Glomerular visceral epithelial cell (primary cell): ENCODE measurements at regions not wholly inside any gene's neighbourhood (a gene's known extent, or its start where the extent isn't known, plus 50 kb on each side); places are given as distances from the start of the nearest gene placed in this dataset.
A peak's percentile ranks its signal among the peaks of the same experiment; 100 is the strongest.
"Not testable (repeated sequence)": the region's sequence is repeated elsewhere in the genome, so short reads cannot be mapped to it uniquely, and the experiment has no call there.

Experiments used
- DNase-seq: peaks from one replicate; pipeline ENCODE4 v3.0.0-alpha.2; 2016; ENCODE audit errors: extremely low spot score

GRCh38 chr9:94033383-94033782, 50.9 kb upstream of the PTPDC1 start:
- no peak for DNase-seq

- DNase-seq: no peak
These were observed 52.3 kb upstream of the PTPDC1 start for GRCh38 chr9:94031946-94032345.

GRCh38 chr9:94031380-94031779, 52.9 kb upstream of the PTPDC1 start:
- no peak for DNase-seq

GRCh38 chr9:94030318-94031179, 53.7 kb upstream of the PTPDC1 start:
- peak; percentile 86 for DNase-seq

GRCh38 chr9:94029932-94030317, 54.3 kb upstream of the PTPDC1 start:
- DNase-seq: no peak

GRCh38 chr9:94026816-94027215, 57.4 kb upstream of the PTPDC1 start:
- DNase-seq: no peak

GRCh38 chr9:94022476-94022875, 61.8 kb upstream of the PTPDC1 start:
- not testable (repeated sequence) for DNase-seq

- not testable (repeated sequence) for DNase-seq
These were observed 63.4 kb upstream of the PTPDC1 start for GRCh38 chr9:94020836-94021235.

- no peak for DNase-seq
These were observed 63.5 kb upstream of the BARX1 start for GRCh38 chr9:94018628-94019027.

GRCh38 chr9:94017939-94018531, 62.9 kb upstream of the BARX1 start:
- DNase-seq: no peak

GRCh38 chr9:94016744-94017143, 61.6 kb upstream of the BARX1 start:
- DNase-seq: no peak

- DNase-seq: no peak
These were observed 59.8 kb upstream of the BARX1 start for GRCh38 chr9:94014920-94015319.

- DNase-seq: peak; percentile 40
These were observed 59.0 kb upstream of the BARX1 start for GRCh38 chr9:94014066-94014654.

GRCh38 chr9:94010980-94011533, 55.9 kb upstream of the BARX1 start:
- no peak for DNase-seq

- DNase-seq: peak; percentile 11
These were observed 50.2 kb upstream of the BARX1 start for GRCh38 chr9:94005272-94005901.
